ENCODE measurements at regions not wholly inside any gene's neighbourhood (a gene's known extent, or its start where the extent isn't known, plus 50 kb on each side); places are given as distances from the start of the nearest gene placed in this dataset.
"Not testable (repeated sequence)": the region's sequence is repeated elsewhere in the genome, so short reads cannot be mapped to it uniquely, and the experiment has no call there.

DNA sequence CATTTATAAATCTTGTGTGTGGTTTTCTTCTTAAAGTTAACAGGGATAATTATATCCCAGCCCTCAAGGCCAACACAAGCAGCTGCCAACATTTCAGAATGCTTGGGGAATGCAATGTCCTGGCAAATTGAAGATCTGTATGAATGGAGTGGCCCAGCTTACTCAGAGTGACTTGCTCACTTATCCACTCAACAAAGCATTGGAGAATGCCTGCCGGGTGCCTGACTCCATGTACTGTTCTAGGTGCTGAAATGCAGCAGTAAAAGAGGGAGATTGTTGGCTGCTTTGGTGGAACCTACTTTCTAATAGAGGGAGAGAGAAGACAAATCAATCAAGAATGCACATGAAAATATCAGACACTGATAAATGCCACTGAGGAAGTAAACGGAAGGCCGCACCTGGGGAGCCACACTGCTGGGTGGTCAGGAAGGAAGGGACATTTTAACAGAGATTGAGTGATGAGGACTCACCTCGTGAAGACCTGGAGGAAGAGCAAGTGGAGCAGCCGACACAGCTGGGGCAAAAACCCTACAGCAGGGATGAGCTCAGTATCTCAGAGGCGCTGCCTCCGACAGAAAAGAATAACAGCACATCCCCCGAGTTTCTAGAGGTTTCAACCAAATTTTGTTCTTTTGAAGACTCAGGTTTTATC is 61.2 kb upstream of the VASH1 start:
- Histone ChIP-seq H3K36me3 (ENCODE audit: control insufficient read depth, insufficient read depth, low read length) (no peaks in the 10 kb centered on the region), H3K9me3 (ENCODE audit: control insufficient read depth, insufficient read depth, low read length) (no peaks in the 10 kb centered on the region), H3K4me3 (ENCODE audit: low read depth, low read length) (no peak overlapping the region), H3K4me1 (ENCODE audit: control insufficient read depth, insufficient read depth, low read length) (no peaks in the 10 kb centered on the region), H3K27me3 (ENCODE audit: control insufficient read depth, insufficient read depth, low read length) (no peaks in the 10 kb centered on the region), H3K27ac (ENCODE audit: low read depth, low read length) (no peak overlapping the region)
- no peak for DNase-seq (ENCODE audit: low read depth in 4 of 6, low spot score in 6 of 6)
- 93% methylated on average over 5 of the region's 8 CpGs for WGBS (ENCODE audit: insufficient coverage)

- Histone ChIP-seq H3K27ac (ENCODE audit: low read depth, low read length) (no peak overlapping the region), H3K4me1 (ENCODE audit: control insufficient read depth, insufficient read depth, low read length) (no peaks in the 10 kb centered on the region), H3K36me3 (ENCODE audit: control insufficient read depth, insufficient read depth, low read length) (no peaks in the 10 kb centered on the region), H3K4me3 (ENCODE audit: low read depth, low read length) (no peak overlapping the region), H3K9me3 (ENCODE audit: control insufficient read depth, insufficient read depth, low read length) (no peaks in the 10 kb centered on the region), H3K27me3 (ENCODE audit: control insufficient read depth, insufficient read depth, low read length) (no peaks in the 10 kb centered on the region)
- DNase-seq (ENCODE audit: low read depth in 4 of 6, low spot score in 6 of 6), result no peak
- 94% methylated on average over 2 of the region's 3 CpGs for WGBS (ENCODE audit: insufficient coverage)
Observed at GRCh38 chr14:76701436-76701835, 59.8 kb upstream of the VASH1 start.

DNA sequence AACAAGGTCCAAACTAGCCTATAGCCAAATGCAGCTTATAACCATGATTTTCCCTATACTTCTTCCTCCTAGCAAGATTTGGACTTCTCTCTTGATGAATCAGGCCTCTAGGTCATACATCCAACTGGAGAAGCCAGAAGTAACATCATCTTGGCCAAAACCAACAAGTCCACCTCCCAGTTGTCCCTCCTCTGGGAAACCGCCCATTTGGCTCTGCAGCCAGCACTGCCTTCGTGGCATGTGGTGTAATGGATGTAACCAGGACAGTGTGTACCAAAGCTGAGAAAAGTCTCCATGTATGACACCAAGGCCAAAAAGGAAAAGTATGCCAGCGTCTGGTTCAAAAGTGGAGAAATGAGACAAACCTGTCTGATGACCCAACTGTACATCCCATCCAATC is 59.3 kb upstream of the VASH1 start:
- no peak overlapping the region for H3K4me3 ChIP-seq (ENCODE audit: low read depth, low read length)
- H3K4me1 ChIP-seq (ENCODE audit: control insufficient read depth, insufficient read depth, low read length), result no peaks in the 10 kb centered on the region
- no peaks in the 10 kb centered on the region for H3K27me3 ChIP-seq (ENCODE audit: control insufficient read depth, insufficient read depth, low read length)
- H3K27ac ChIP-seq (ENCODE audit: low read depth, low read length), result no peak overlapping the region
- peak in 1 of 6 donors; percentile 43 for DNase-seq (ENCODE audit: low read depth in 4 of 6, low spot score in 6 of 6)
- H3K36me3 ChIP-seq (ENCODE audit: control insufficient read depth, insufficient read depth, low read length), result no peaks in the 10 kb centered on the region
- H3K9me3 ChIP-seq (ENCODE audit: control insufficient read depth, insufficient read depth, low read length), result no peaks in the 10 kb centered on the region
- 80% methylated on average over 1 of the region's 3 CpGs for WGBS (ENCODE audit: insufficient coverage)

DNA sequence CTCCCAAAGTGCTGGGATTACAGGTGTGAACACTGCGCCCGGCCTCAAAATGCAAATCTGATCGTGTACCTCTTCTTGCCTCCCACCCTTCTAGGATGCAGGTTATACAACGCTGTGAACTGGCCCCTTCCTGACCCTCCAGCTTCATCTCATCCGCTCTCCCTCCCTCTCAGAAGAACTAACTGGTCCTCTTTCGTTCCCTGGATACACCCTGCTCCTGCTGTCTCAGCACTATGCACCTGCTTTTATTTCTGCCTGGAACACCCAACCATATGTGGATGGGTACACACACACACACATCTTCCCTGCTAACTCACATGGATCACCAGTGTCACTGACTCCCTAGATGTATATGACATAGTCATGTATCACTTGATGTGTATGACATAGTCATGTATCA is 56.1 kb upstream of the VASH1 start:
- Histone ChIP-seq H3K36me3 (ENCODE audit: control insufficient read depth, insufficient read depth, low read length) (no peaks in the 10 kb centered on the region), H3K9me3 (ENCODE audit: control insufficient read depth, insufficient read depth, low read length) (no peaks in the 10 kb centered on the region), H3K27ac (ENCODE audit: low read depth, low read length) (no peak overlapping the region), H3K4me3 (ENCODE audit: low read depth, low read length) (no peak overlapping the region), H3K4me1 (ENCODE audit: control insufficient read depth, insufficient read depth, low read length) (no peaks in the 10 kb centered on the region), H3K27me3 (ENCODE audit: control insufficient read depth, insufficient read depth, low read length) (no peaks in the 10 kb centered on the region)
- no peak for DNase-seq (ENCODE audit: low read depth in 4 of 6, low spot score in 6 of 6)
- WGBS (ENCODE audit: insufficient coverage), result 97% methylated on average over 6 of the region's 6 CpGs

GRCh38 chr14:76706207-76706606 is 55.1 kb upstream of the VASH1 start:
- H3K27me3 ChIP-seq (ENCODE audit: control insufficient read depth, insufficient read depth, low read length); DNase-seq (ENCODE audit: low read depth in 4 of 6, low spot score in 6 of 6); H3K27ac ChIP-seq (ENCODE audit: low read depth, low read length); H3K9me3 ChIP-seq (ENCODE audit: control insufficient read depth, insufficient read depth, low read length); H3K4me3 ChIP-seq (ENCODE audit: low read depth, low read length); H3K36me3 ChIP-seq (ENCODE audit: control insufficient read depth, insufficient read depth, low read length); H3K4me1 ChIP-seq (ENCODE audit: control insufficient read depth, insufficient read depth, low read length): not testable (repeated sequence)
- 78% methylated on average over 1 of the region's 2 CpGs for WGBS (ENCODE audit: insufficient coverage)

- H3K9me3 ChIP-seq (ENCODE audit: control insufficient read depth, insufficient read depth, low read length), result no peaks in the 10 kb centered on the region
- no peaks in the 10 kb centered on the region for H3K36me3 ChIP-seq (ENCODE audit: control insufficient read depth, insufficient read depth, low read length)
- H3K27ac ChIP-seq (ENCODE audit: low read depth, low read length), result no peak overlapping the region
- no peak overlapping the region for H3K4me3 ChIP-seq (ENCODE audit: low read depth, low read length)
- 86% methylated on average over 28 of the region's 29 CpGs for WGBS (ENCODE audit: insufficient coverage)
- H3K4me1 ChIP-seq (ENCODE audit: control insufficient read depth, insufficient read depth, low read length), result no peaks in the 10 kb centered on the region
- no peak for DNase-seq (ENCODE audit: low read depth in 4 of 6, low spot score in 6 of 6)
- H3K27me3 ChIP-seq (ENCODE audit: control insufficient read depth, insufficient read depth, low read length), result no peaks in the 10 kb centered on the region
Observed at GRCh38 chr14:76706811-76707210, 54.5 kb upstream of the VASH1 start.

DNA sequence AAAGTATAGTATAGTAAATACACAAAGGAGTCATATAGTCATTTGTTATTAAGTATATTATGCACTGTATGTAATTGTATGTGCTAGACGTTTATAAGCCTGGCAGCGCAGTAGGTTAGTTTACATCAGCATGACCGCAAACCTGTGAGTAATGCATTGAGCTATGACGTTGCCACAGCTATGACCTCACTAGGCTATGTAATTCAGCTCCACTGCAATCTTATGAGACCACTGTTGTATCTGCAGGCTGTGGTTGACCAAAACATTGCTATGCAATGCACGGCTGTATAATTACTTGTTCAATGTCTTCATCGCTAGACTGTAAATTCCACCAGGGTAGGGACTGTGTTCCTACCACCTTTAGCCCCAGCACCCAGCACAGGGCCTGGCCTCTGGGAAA is 53.2 kb upstream of the VASH1 start:
- Histone ChIP-seq H3K27me3 (ENCODE audit: control insufficient read depth, insufficient read depth, low read length) (no peaks in the 10 kb centered on the region), H3K36me3 (ENCODE audit: control insufficient read depth, insufficient read depth, low read length) (no peaks in the 10 kb centered on the region), H3K4me3 (ENCODE audit: low read depth, low read length) (no peak overlapping the region), H3K4me1 (ENCODE audit: control insufficient read depth, insufficient read depth, low read length) (peaks cover 3% of the 10 kb centered on the region), H3K27ac (ENCODE audit: low read depth, low read length) (no peak overlapping the region), H3K9me3 (ENCODE audit: control insufficient read depth, insufficient read depth, low read length) (no peaks in the 10 kb centered on the region)
- no peak for DNase-seq (ENCODE audit: low read depth in 4 of 6, low spot score in 6 of 6)
- 83% methylated on average over 5 of the region's 6 CpGs for WGBS (ENCODE audit: insufficient coverage)

- Histone ChIP-seq H3K27ac (ENCODE audit: low read depth, low read length) (no peak overlapping the region), H3K9me3 (ENCODE audit: control insufficient read depth, insufficient read depth, low read length) (no peaks in the 10 kb centered on the region), H3K27me3 (ENCODE audit: control insufficient read depth, insufficient read depth, low read length) (no peaks in the 10 kb centered on the region), H3K4me3 (ENCODE audit: low read depth, low read length) (no peak overlapping the region), H3K4me1 (ENCODE audit: control insufficient read depth, insufficient read depth, low read length) (peaks cover 9% of the 10 kb centered on the region), H3K36me3 (ENCODE audit: control insufficient read depth, insufficient read depth, low read length) (no peaks in the 10 kb centered on the region)
- 89% methylated on average over 1 of the region's 8 CpGs for WGBS (ENCODE audit: insufficient coverage)
- DNase-seq (ENCODE audit: low read depth in 4 of 6, low spot score in 6 of 6), result no peak
Observed at GRCh38 chr14:76708771-76709170, 52.5 kb upstream of the VASH1 start.

GRCh38 chr14:76710056-76711010 is 50.9 kb upstream of the VASH1 start:
- no peak overlapping the region for H3K4me3 ChIP-seq (ENCODE audit: low read depth, low read length)
- H3K27me3 ChIP-seq (ENCODE audit: control insufficient read depth, insufficient read depth, low read length), result no peaks in the 10 kb centered on the region
- DNase-seq (ENCODE audit: low read depth in 4 of 6, low spot score in 6 of 6), result peak; percentile 38 to 90 (median 56)
- no peaks in the 10 kb centered on the region for H3K36me3 ChIP-seq (ENCODE audit: control insufficient read depth, insufficient read depth, low read length)
- H3K4me1 ChIP-seq (ENCODE audit: control insufficient read depth, insufficient read depth, low read length), result peaks cover 9% of the 10 kb centered on the region
- H3K9me3 ChIP-seq (ENCODE audit: control insufficient read depth, insufficient read depth, low read length), result no peaks in the 10 kb centered on the region
- H3K27ac ChIP-seq (ENCODE audit: low read depth, low read length), result no peak overlapping the region
- WGBS (ENCODE audit: insufficient coverage), result 34% methylated on average over 4 of the region's 13 CpGs
